Skeletal muscle cell (primary cell): ENCODE measurements at regions not wholly inside any gene's neighbourhood (a gene's known extent, or its start where the extent isn't known, plus 50 kb on each side); places are given as distances from the start of the nearest gene placed in this dataset.

Experiments used
- DNase-seq: peaks from one replicate; pipeline ENCODE4 v3.0.0-alpha.2; 2010; ENCODE audit warnings: low read depth
- H3K4me3 ChIP-seq: 2 replicates; pipeline ENCODE4 v1.5.1; 2011; ENCODE audit warnings: low read depth, mild to moderate bottlenecking, control low read depth, low read length, moderate library complexity

- H3K4me3 ChIP-seq, result no peak overlapping the region
- DNase-seq, result no peak
Observed at GRCh38 chr5:38712391-38712790, 133.4 kb upstream of the OSMR start.

- no peak overlapping the region for H3K4me3 ChIP-seq
- no peak for DNase-seq
Observed at GRCh38 chr5:38714240-38714639, 131.6 kb upstream of the OSMR start.

- DNase-seq, result no peak
Observed at GRCh38 chr5:38714703-38715355, 131.0 kb upstream of the OSMR start.

GRCh38 chr5:38715696-38716095 lies 130.1 kb upstream of the OSMR start:
- DNase-seq, result no peak

More at GRCh38 chr5:38714703-38715355, 131.0 kb upstream of the OSMR start:
- H3K4me3 ChIP-seq, result no peak overlapping the region

GRCh38 chr5:38716516-38716915 lies 129.3 kb upstream of the OSMR start:
- no peak overlapping the region for H3K4me3 ChIP-seq
- no peak for DNase-seq

More at GRCh38 chr5:38715696-38716095, 130.1 kb upstream of the OSMR start:
- no peak overlapping the region for H3K4me3 ChIP-seq

- no peak for DNase-seq
- H3K4me3 ChIP-seq, result no peak overlapping the region
Observed at GRCh38 chr5:38718771-38719391, 126.9 kb upstream of the OSMR start.

- no peak for DNase-seq
- no peak overlapping the region for H3K4me3 ChIP-seq
Observed at GRCh38 chr5:38719403-38719802, 126.4 kb upstream of the OSMR start.

- no peak overlapping the region for H3K4me3 ChIP-seq
- DNase-seq, result no peak
Observed at GRCh38 chr5:38719916-38720315, 125.9 kb upstream of the OSMR start.

- no peak for DNase-seq
- H3K4me3 ChIP-seq, result no peak overlapping the region
Observed at GRCh38 chr5:38720554-38721361, 125.1 kb upstream of the OSMR start.

GRCh38 chr5:38722918-38723317 lies 122.9 kb upstream of the OSMR start:
- H3K4me3 ChIP-seq, result no peak overlapping the region
- no peak for DNase-seq

GRCh38 chr5:38723426-38723825 lies 122.4 kb upstream of the OSMR start:
- no peak overlapping the region for H3K4me3 ChIP-seq
- DNase-seq, result no peak

- DNase-seq, result peak; percentile 49
- H3K4me3 ChIP-seq, result no peak overlapping the region
Observed at GRCh38 chr5:38724301-38725030, 121.3 kb upstream of the OSMR start.

- DNase-seq, result no peak
- no peak overlapping the region for H3K4me3 ChIP-seq
Observed at GRCh38 chr5:38725371-38725865, 120.4 kb upstream of the OSMR start.

GRCh38 chr5:38726279-38726678 lies 119.5 kb upstream of the OSMR start:
- no peak for DNase-seq

GRCh38 chr5:38728029-38728428 lies 117.8 kb upstream of the OSMR start:
- H3K4me3 ChIP-seq, result no peak overlapping the region
- DNase-seq, result no peak

More at GRCh38 chr5:38726279-38726678, 119.5 kb upstream of the OSMR start:
- no peak overlapping the region for H3K4me3 ChIP-seq

GRCh38 chr5:38731461-38731860 lies 114.4 kb upstream of the OSMR start:
- no peak for DNase-seq

GRCh38 chr5:38734353-38734752 lies 111.5 kb upstream of the OSMR start:
- DNase-seq, result no peak
- H3K4me3 ChIP-seq, result no peak overlapping the region

More at GRCh38 chr5:38731461-38731860, 114.4 kb upstream of the OSMR start:
- no peak overlapping the region for H3K4me3 ChIP-seq

- no peak for DNase-seq
- H3K4me3 ChIP-seq, result no peak overlapping the region
Observed at GRCh38 chr5:38736089-38736488, 109.7 kb upstream of the OSMR start.

- no peak for DNase-seq
- no peak overlapping the region for H3K4me3 ChIP-seq
Observed at GRCh38 chr5:38737976-38738375, 107.8 kb upstream of the OSMR start.
